Trophoblast cell (in vitro differentiated cells and primary cell): ENCODE measurements at regions not wholly inside any gene's neighbourhood (a gene's known extent, or its start where the extent isn't known, plus 50 kb on each side); places are given as distances from the start of the nearest gene placed in this dataset.

Experiments used
- DNase-seq, 2 donors: peaks; one replicate each; pipeline ENCODE4 v3.0.0-alpha.2; 2016
- H2AFZ ChIP-seq: 2 replicates; pipeline ENCODE4 v1.6.1; 2013; ENCODE audit warnings: low read length, moderate library complexity, mild to moderate bottlenecking; ENCODE audit not compliant: insufficient read depth, poor library complexity
- H2AK5ac ChIP-seq: 2 replicates; pipeline ENCODE4 v1.6.1; 2013; ENCODE audit warnings: mild to moderate bottlenecking, low read length
- H2BK120ac ChIP-seq: 2 replicates; pipeline ENCODE4 v1.6.1; 2013; ENCODE audit warnings: low read length, mild to moderate bottlenecking, moderate library complexity; ENCODE audit not compliant: insufficient read depth, poor library complexity
- H2BK12ac ChIP-seq: 2 replicates; pipeline ENCODE4 v1.6.1; 2013; ENCODE audit warnings: mild to moderate bottlenecking, low read length, moderate library complexity
- H2BK5ac ChIP-seq: 2 replicates; pipeline ENCODE4 v1.6.1; 2013; ENCODE audit warnings: low read length, low read depth, moderate library complexity, mild to moderate bottlenecking; ENCODE audit not compliant: poor library complexity
- H3K14ac ChIP-seq: 2 replicates; pipeline ENCODE4 v1.6.1; 2013; ENCODE audit warnings: mild to moderate bottlenecking, low read length
- H3K18ac ChIP-seq: 2 replicates; pipeline ENCODE4 v1.6.1; 2013; ENCODE audit warnings: mild to moderate bottlenecking, low read length
- H3K23ac ChIP-seq: 2 replicates; pipeline ENCODE4 v1.6.1; 2013; ENCODE audit warnings: low read length
- H3K27ac ChIP-seq: 2 replicates; pipeline ENCODE4 v1.5.1; 2013; ENCODE audit warnings: low read depth, mild to moderate bottlenecking, inconsistent platforms, low read length, moderate library complexity
- H3K27me3 ChIP-seq: 2 replicates; pipeline ENCODE4 v1.6.1; 2013; ENCODE audit warnings: inconsistent platforms, mild to moderate bottlenecking, low read length, moderate library complexity; ENCODE audit not compliant: insufficient read depth
- H3K36me3 ChIP-seq, 2 experiments: 1 replicate in 1 of 2; 2 replicates in 1 of 2; pipeline ENCODE4 v1.6.1; 2013; ENCODE audit warnings: low read length in 2 of 2, mild to moderate bottlenecking in 2 of 2, moderate library complexity in 1 of 2; ENCODE audit not compliant: insufficient read depth in 2 of 2, control insufficient read depth in 1 of 2
- H3K4ac ChIP-seq: 2 replicates; pipeline ENCODE4 v1.6.1; 2013; ENCODE audit warnings: low read depth, mild to moderate bottlenecking, low read length, moderate library complexity
- H3K4me1 ChIP-seq, 2 experiments: 1 replicate in 1 of 2; 2 replicates in 1 of 2; pipeline ENCODE4 v1.6.1; 2013; ENCODE audit warnings: low read length in 2 of 2, mild to moderate bottlenecking in 2 of 2, moderate library complexity in 1 of 2; ENCODE audit not compliant: insufficient read depth in 2 of 2, control insufficient read depth in 1 of 2
- H3K4me2 ChIP-seq: 2 replicates; pipeline ENCODE4 v1.6.1; 2013; ENCODE audit warnings: inconsistent platforms, mild to moderate bottlenecking, low read length, moderate library complexity
- H3K4me3 ChIP-seq: 2 replicates; pipeline ENCODE4 v1.5.1; 2013; ENCODE audit warnings: mild to moderate bottlenecking, low read depth, low read length, inconsistent platforms
- H3K79me1 ChIP-seq: one replicate; pipeline ENCODE4 v1.6.1; 2013; ENCODE audit warnings: low read length
- H3K79me2 ChIP-seq: 2 replicates; pipeline ENCODE4 v1.6.1; 2013; ENCODE audit warnings: low read length, mild to moderate bottlenecking; ENCODE audit not compliant: control insufficient read depth, insufficient read depth, poor library complexity
- H3K9ac ChIP-seq: 2 replicates; pipeline ENCODE4 v1.6.1; 2013; ENCODE audit warnings: mild to moderate bottlenecking, low read length
- H3K9me3 ChIP-seq: 2 replicates; pipeline ENCODE4 v1.6.1; 2013; ENCODE audit warnings: low read depth, mild to moderate bottlenecking, control low read depth, inconsistent platforms, low read length; ENCODE audit not compliant: insufficient read depth
- H4K12ac ChIP-seq: 2 replicates; pipeline ENCODE4 v1.6.1; 2013; ENCODE audit warnings: low read depth, mild to moderate bottlenecking, low read length, moderate library complexity
- H4K8ac ChIP-seq: 2 replicates; pipeline ENCODE4 v1.6.1; 2013; ENCODE audit warnings: low read depth, mild to moderate bottlenecking, low read length, moderate library complexity
- H4K91ac ChIP-seq: one replicate; pipeline ENCODE4 v1.6.1; 2013; ENCODE audit warnings: low read depth, mild to moderate bottlenecking, low read length, moderate library complexity
- WGBS: extraction: QIAGEN DNeasy Blood & Tissue Kit; methylation state at CpG from one replicate; pipeline ENCODE4 v1.1.7; 2013; ENCODE audit warnings: missing lambda C conversion rate; ENCODE audit not compliant: insufficient read length, insufficient coverage; ENCODE audit errors: extremely low coverage; 5-methylcytosine and 5-hydroxymethylcytosine counted together

- Histone ChIP-seq H3K9ac (no peak overlapping the region), H3K4me2 (no peak overlapping the region), H3K36me3 (no peaks in the 10 kb centered on the region), H3K23ac (no peak overlapping the region), H3K4me3 (no peak overlapping the region), H3K14ac (no peak overlapping the region), H2BK120ac (peak overlapping the region; percentile 5), H3K4me1 (peaks cover 2% of the 10 kb centered on the region in 2 experiments), H3K79me2 (no peaks in the 10 kb centered on the region), H3K27ac (no peak overlapping the region), H4K8ac (no peak overlapping the region), H3K27me3 (no peaks in the 10 kb centered on the region), H2AK5ac (no peak overlapping the region), H2AFZ (no peak overlapping the region), H4K12ac (no peak overlapping the region), H3K4ac (no peak overlapping the region), H3K79me1 (no peaks in the 10 kb centered on the region), H3K18ac (no peak overlapping the region), H2BK12ac (no peak overlapping the region), H3K9me3 (peaks cover 4% of the 10 kb centered on the region), H4K91ac (no peak overlapping the region), H2BK5ac (no peak overlapping the region)
- WGBS: no CpG with 5 or more reads among the region's 3 CpGs
- no peak for DNase-seq
Observed at GRCh38 chr11:128310005-128310404, 277.4 kb downstream of the ETS1 start.

GRCh38 chr11:128308794-128309193, 278.6 kb downstream of the ETS1 start:
- no peak overlapping the region for H2BK120ac ChIP-seq
- no peaks in the 10 kb centered on the region for H3K79me2 ChIP-seq
- H4K91ac ChIP-seq: no peak overlapping the region
- no peaks in the 10 kb centered on the region for H3K9me3 ChIP-seq
- no peak for DNase-seq
- peaks cover 2% of the 10 kb centered on the region in 2 experiments for H3K4me1 ChIP-seq
- H3K23ac ChIP-seq: no peak overlapping the region
- WGBS: no CpG with 5 or more reads among the region's 3 CpGs
- H2BK5ac ChIP-seq: no peak overlapping the region
- no peak overlapping the region for H3K14ac ChIP-seq
- H4K12ac ChIP-seq: no peak overlapping the region
- no peak overlapping the region for H3K4me3 ChIP-seq
- no peak overlapping the region for H2AFZ ChIP-seq
- no peaks in the 10 kb centered on the region for H3K27me3 ChIP-seq
- H2BK12ac ChIP-seq: no peak overlapping the region
- H4K8ac ChIP-seq: no peak overlapping the region
- H3K79me1 ChIP-seq: no peaks in the 10 kb centered on the region
- H3K18ac ChIP-seq: no peak overlapping the region
- H3K27ac ChIP-seq: no peak overlapping the region
- H3K36me3 ChIP-seq: no peaks in the 10 kb centered on the region
- no peak overlapping the region for H2AK5ac ChIP-seq
- no peak overlapping the region for H3K9ac ChIP-seq
- H3K4ac ChIP-seq: no peak overlapping the region
- H3K4me2 ChIP-seq: no peak overlapping the region

- no peak overlapping the region for H2AFZ ChIP-seq
- no CpG with 5 or more reads among the region's 1 CpG for WGBS
- peak overlapping the region; percentile 78 for H2BK12ac ChIP-seq
- H3K18ac ChIP-seq: no peak overlapping the region
- no peak overlapping the region for H4K12ac ChIP-seq
- no peak overlapping the region for H2BK5ac ChIP-seq
- H3K4ac ChIP-seq: no peak overlapping the region
- H3K14ac ChIP-seq: no peak overlapping the region
- H3K23ac ChIP-seq: no peak overlapping the region
- peaks cover 2% of the 10 kb centered on the region for H3K79me1 ChIP-seq
- H4K91ac ChIP-seq: no peak overlapping the region
- DNase-seq: no peak
- no peak overlapping the region for H3K4me2 ChIP-seq
- H3K9ac ChIP-seq: no peak overlapping the region
- no peak overlapping the region for H3K4me3 ChIP-seq
- no peak overlapping the region for H2BK120ac ChIP-seq
- H2AK5ac ChIP-seq: no peak overlapping the region
- H3K4me1 ChIP-seq: peaks cover 2 to 5% of the 10 kb centered on the region in 2 experiments
- H3K9me3 ChIP-seq: no peaks in the 10 kb centered on the region
- no peaks in the 10 kb centered on the region for H3K27me3 ChIP-seq
- H4K8ac ChIP-seq: no peak overlapping the region
- no peak overlapping the region for H3K27ac ChIP-seq
- H3K79me2 ChIP-seq: no peaks in the 10 kb centered on the region
- H3K36me3 ChIP-seq: no peaks in the 10 kb centered on the region
Observed at GRCh38 chr11:128305588-128305987, 281.8 kb downstream of the ETS1 start.

GRCh38 chr11:128304666-128305485, 282.5 kb downstream of the ETS1 start:
- no peak overlapping the region for H2AFZ ChIP-seq
- H2AK5ac ChIP-seq: no peak overlapping the region
- H2BK5ac ChIP-seq: no peak overlapping the region
- H3K4me1 ChIP-seq: peaks cover 2 to 5% of the 10 kb centered on the region in 2 experiments
- H3K4me2 ChIP-seq: no peak overlapping the region
- H4K8ac ChIP-seq: no peak overlapping the region
- no peak overlapping the region for H4K91ac ChIP-seq
- H3K18ac ChIP-seq: no peak overlapping the region
- no peak overlapping the region for H2BK120ac ChIP-seq
- no peak overlapping the region for H3K4me3 ChIP-seq
- no peak overlapping the region for H3K9ac ChIP-seq
- H2BK12ac ChIP-seq: no peak overlapping the region
- H3K27me3 ChIP-seq: no peaks in the 10 kb centered on the region
- peaks cover 2% of the 10 kb centered on the region for H3K79me1 ChIP-seq
- no peak overlapping the region for H3K23ac ChIP-seq
- DNase-seq: no peak
- H3K79me2 ChIP-seq: no peaks in the 10 kb centered on the region
- no peaks in the 10 kb centered on the region for H3K9me3 ChIP-seq
- H4K12ac ChIP-seq: no peak overlapping the region
- no peaks in the 10 kb centered on the region for H3K36me3 ChIP-seq
- H3K4ac ChIP-seq: no peak overlapping the region
- no CpG with 5 or more reads among the region's 8 CpGs for WGBS
- H3K27ac ChIP-seq: no peak overlapping the region
- no peak overlapping the region for H3K14ac ChIP-seq
